CD4-positive, alpha-beta T cell treated with Interleukin-4 for 4 hours (primary cell): ENCODE measurements at regions not wholly inside any gene's neighbourhood (a gene's known extent, or its start where the extent isn't known, plus 50 kb on each side); places are given as distances from the start of the nearest gene placed in this dataset.
"Not testable (repeated sequence)": the region's sequence is repeated elsewhere in the genome, so short reads cannot be mapped to it uniquely, and the experiment has no call there.

ENCODE experiments used
- DNase-seq: peaks from one replicate; pipeline ENCODE4 v3.0.0-alpha.2; 2020

GRCh38 chr13:73310366-73310765, 251.6 kb downstream of the KLF5 start:
- no peak for DNase-seq

DNA sequence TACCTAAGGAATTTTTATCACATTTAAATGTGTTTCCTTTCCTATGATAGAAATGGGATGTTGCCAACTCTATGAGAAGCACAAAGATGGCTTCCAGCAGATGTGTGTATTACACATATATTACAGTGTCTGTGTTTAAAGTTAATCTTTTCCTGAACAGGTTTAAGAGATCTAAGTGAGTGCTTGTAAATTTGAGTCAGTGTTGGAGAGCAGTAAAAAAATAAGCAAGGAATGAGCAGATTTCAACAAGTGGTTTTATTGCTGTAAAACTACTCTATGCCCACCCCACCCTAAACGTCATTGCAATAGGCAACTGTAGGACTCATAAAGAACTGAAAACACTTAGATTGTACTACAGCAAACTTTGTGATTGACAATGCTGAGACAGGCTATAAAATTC, 248.7 kb downstream of the KLF5 start:
- no peak for DNase-seq

GRCh38 chr13:73306688-73307087, 247.9 kb downstream of the KLF5 start:
- no peak for DNase-seq

DNA sequence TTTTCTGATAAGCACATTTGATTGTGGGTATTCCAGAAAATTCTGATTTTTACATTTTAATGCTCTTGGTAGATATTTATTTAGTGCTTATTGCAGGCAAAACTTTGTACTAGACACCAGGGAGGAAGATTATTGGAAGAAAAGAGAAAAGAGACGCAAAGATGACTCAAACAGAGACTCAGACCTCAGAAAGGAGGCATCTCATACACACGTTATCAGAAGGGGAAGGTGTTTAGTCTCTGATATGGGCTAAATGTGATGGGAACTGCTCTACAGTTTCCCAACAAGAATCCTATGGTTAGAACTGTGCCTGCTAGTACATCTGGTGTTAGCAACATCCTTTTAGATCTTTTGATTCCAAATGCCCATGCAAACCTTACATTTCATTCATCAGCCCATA, 245.6 kb downstream of the KLF5 start:
- DNase-seq = no peak

- DNase-seq = no peak
Observed at GRCh38 chr13:73303851-73304250, 245.0 kb downstream of the KLF5 start.

GRCh38 chr13:73301622-73302021, 242.8 kb downstream of the KLF5 start:
- DNase-seq = not testable (repeated sequence)

GRCh38 chr13:73300718-73301425, 242.1 kb downstream of the KLF5 start:
- no peak for DNase-seq

DNA sequence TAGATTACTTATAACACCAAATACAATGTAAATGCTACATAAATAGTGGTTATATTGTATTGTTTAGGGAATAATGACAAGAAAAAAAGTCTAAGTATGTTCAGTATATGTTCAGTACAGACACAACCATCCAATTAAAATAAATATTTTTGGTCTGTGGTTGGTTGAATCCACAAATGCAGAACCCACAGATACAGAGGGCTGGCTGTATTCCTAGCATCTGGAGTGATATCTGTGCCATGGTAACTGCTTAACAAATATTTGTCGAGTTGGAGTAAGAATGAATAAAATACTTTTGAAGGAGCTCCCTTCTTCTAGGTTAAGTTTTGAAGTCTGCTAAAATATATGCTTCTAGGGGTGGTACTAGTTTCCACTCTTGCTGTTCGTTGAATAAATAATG, 241.0 kb downstream of the KLF5 start:
- no peak for DNase-seq

GRCh38 chr13:73293913-73294523, 235.2 kb downstream of the KLF5 start:
- no peak for DNase-seq

GRCh38 chr13:73292127-73292526, 233.3 kb downstream of the KLF5 start:
- DNase-seq = no peak

DNA sequence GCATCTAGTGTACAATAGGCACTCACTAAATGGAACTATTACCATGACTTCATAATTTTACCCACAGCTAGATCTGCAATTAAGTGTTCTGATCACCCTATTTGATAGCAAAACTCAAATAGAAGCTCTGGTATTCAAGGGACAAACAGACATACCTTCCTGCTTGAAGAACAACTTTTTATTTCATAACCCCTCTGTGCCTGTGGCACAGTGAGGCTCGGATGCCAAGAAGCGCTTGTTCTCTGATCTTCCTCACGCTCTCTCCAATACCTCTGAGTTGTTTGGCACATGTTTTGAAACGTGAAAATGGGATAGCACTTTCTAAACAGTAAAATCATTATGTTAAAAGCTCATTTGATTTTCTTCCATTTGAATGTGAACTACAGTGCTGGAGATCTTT, 232.0 kb downstream of the KLF5 start:
- no peak for DNase-seq

DNA sequence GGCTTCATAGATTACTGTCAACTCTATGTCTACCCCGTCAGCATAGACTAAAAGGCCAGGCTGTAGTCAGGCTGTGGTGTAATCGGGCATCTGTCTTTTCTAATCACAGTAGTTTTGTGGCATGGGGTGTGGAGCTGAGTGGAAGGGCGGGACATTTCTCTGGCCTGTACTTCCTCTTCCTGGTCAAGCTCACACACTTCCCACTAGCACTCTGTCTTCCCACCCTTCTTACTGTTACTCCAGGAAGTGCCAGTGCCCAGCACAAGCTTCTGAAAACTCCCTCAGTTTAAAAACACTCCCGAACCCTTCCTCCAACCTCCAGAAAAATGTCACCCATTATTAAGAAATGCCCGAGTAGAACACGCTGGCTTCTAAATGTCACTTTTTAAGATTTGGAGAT, 229.8 kb downstream of the KLF5 start:
- DNase-seq = no peak

DNA sequence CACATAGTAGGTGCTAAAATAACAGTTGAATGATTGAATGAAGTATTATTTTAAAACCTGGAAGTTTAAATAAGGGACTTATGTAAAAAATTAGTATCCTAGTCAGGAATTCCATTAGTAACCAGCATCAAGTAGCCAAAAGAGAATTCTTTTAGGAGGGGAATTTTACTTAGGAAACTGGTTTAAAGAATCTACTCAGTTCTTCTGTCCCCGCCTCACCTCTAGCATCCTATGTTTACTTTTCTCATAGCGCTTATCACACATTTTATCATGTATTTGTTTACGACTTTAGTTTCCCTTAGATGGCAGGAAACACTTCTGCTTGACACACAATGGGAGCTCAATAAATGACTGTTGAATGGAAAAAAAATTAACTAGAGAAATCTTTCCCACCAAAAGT, 229.0 kb downstream of the KLF5 start:
- DNase-seq = no peak

GRCh38 chr13:73286942-73287620, 228.3 kb downstream of the KLF5 start:
- no peak for DNase-seq

DNA sequence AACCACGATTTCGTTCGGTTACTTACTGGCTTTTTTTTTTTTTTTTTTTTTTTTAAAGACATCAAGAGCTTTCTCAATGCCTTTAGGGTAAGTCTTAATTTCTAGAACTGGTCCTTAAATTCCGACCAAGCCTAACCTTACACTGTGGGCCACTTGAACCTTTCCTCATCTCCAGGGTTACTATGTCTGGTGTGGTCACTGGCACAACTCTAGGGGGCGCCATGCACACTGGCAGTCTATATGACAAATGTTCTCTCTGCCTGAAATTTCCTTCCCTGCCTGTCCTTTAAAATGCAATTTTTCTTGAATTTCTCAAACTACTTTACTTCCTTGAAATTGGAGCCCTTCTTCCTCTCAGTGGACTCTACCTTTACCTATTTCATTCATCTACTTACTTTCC, 227.4 kb downstream of the KLF5 start:
- DNase-seq = no peak

GRCh38 chr13:73284081-73284874, 225.5 kb downstream of the KLF5 start:
- no peak for DNase-seq

GRCh38 chr13:73283636-73284035, 224.8 kb downstream of the KLF5 start:
- DNase-seq = no peak

DNA sequence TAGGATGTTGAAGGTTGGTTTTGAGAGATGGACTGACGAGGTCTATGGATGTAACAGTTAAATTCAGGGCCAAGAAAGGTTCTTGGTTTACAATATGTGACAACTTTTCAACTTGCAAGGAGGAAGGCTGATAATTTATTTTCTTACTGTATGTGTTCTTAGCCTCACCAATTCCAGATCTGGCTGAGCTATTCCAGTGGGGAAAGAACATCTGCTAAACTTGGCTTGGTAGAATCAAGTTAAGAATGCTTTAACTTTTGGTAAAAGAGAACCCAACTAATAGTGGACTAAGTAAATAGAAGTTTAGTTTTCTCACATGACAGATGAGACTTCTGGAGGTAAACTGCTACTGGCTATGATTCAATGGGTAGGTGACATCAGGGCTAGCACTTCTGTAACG, 222.9 kb downstream of the KLF5 start:
- no peak for DNase-seq

DNA sequence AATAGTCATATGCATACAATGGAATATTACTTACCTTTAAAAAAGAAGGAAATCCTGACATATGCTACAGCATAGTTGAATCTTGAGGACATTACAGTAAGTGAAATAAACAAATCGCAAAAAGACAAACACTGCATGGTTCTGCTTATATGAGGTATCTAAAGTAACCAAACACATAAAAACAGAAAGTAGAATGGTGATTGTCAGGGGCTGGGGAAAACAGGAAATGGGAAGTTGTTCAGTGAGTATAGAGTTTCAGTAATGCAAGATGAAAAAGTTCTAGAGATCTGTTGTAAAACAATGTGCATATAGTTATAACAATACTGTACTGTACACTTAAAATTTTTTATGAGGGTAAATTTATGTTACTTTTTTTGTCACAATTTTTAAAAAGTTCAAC, 219.4 kb downstream of the KLF5 start:
- no peak for DNase-seq

DNA sequence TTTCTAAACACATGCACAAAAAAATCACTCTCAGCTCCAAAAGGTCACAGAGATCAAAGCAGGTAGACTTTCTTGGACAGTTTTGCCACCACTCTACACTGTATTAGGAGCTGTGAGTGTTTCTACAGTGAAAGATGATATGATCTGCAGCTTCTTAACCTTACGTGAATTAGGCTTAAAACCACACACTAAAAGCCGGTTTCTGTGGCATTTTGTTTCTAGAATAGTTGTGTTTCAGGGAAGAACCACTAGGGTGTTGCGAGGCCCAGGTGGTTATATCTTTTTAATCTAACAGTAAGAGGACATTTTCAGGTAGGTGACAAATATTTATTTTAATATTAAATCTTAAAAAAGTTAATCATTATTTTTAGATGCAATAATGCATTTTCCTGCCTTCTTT, 216.4 kb downstream of the KLF5 start:
- DNase-seq = peak; percentile 0

GRCh38 chr13:73274147-73274546, 215.3 kb downstream of the KLF5 start:
- no peak for DNase-seq

- DNase-seq = no peak
Observed at GRCh38 chr13:73273745-73274144, 214.9 kb downstream of the KLF5 start.

GRCh38 chr13:73273276-73273675, 214.5 kb downstream of the KLF5 start:
- DNase-seq = no peak

GRCh38 chr13:73272831-73273230, 214.0 kb downstream of the KLF5 start:
- DNase-seq = no peak
